GM18502 (cell line): ENCODE measurements at regions not wholly inside any gene's neighbourhood (a gene's known extent, or its start where the extent isn't known, plus 50 kb on each side); places are given as distances from the start of the nearest gene placed in this dataset.

Experiments
- ATAC-seq: cut with Tn5 transposase; IDR thresholded peaks from one replicate; pipeline ENCODE4 v1.9.1; 2021; ENCODE audit warnings: mild to moderate bottlenecking; ENCODE audit not compliant: unreplicated experiment, poor library complexity

- ATAC-seq = no peak
Measured at GRCh38 chr5:124692950-124693349, 53.5 kb downstream of the ZNF608 start.

GRCh38 chr5:124692324-124692723 is 54.1 kb downstream of the ZNF608 start:
- no peak for ATAC-seq

GRCh38 chr5:124689653-124690052 is 56.8 kb downstream of the ZNF608 start:
- no peak for ATAC-seq

DNA sequence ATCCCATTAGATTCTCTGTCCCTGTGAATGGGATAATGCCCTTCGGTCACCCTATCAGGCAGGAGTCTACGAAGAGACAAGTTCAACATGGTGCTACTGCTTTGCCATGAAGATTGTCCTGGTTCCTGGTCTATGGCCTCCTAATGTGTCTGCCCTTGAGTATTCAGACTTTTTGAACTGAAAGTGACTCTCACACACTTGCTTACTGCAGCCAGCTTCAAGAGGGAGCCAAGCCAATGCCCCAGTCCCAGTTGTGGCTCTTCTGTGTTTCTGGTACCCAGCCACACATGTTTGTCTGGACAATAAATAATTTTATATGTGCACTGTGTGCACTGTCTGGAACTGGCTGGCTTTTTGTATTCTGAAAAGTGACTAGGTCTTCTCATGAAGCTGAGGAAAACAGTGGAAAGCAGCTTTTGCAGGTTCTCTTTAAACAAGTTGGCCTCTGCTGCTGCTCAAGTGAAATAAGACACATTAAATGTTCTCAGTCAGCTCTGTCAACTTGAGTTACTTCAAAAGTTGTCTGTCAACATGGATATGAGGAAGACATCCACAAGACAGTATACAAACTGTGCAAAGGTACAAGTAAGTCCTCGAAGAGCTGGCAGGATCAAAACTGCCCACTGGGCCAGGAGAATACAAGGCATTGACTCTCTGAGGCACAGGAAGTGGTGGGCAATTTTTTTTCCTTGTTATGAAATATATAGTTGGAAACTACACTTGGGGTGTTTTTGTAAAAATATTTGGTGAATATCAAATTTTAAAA is 60.0 kb downstream of the ZNF608 start:
- ATAC-seq = no peak

DNA sequence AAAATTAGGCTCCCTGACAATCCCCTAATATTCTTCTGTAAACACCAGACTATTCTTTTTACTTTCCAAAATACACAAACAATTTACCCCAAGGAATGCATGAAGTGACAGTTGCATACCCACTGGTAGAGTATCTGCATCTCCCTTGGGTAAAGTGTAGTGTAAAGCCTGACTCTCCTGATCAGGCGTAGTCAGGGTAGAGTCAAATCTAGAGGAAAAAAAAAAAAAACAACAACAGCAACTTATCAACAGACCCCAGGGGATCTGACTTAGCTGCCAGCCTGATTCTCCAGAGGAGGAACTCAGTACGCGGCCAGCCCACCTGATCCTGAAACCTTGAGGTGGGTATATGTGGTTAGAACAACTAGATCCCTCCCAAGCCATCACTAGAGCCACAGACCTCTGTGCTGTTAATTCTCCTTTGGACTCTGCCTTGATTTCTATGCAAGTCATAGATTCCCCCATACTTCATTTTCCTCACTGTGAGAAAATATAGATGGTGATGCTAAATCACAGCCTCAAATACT is 61.0 kb downstream of the ZNF608 start:
- ATAC-seq = no peak

DNA sequence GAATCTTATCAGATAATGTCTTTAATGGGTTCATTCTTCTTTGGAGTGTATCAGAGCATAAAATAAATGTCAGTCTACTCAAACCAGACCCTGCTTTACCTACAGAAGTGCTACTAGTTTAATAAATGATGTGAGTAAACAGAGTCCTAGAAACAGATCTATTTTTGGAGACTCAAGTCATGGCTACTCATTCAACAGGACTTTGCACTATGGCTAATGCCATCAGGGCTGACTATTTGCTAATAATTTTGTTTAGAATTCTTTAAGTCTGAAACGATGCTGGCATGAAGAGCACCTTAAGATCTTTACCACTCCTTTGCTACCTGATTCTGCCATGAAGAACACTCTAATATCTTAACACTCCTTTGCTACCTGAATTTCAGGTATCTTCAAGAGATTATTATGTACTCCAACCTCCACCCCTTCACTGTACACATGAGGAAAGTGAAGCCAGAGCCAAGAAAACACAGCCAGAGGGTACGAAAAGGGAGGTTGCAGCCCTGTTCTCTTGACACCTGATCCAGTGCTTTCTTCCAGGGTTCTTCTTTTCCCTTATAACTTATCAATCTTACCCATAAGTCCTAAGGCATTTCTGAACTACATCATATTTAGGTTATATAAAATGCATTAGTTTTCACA is 62.4 kb downstream of the ZNF608 start:
- no peak for ATAC-seq

DNA sequence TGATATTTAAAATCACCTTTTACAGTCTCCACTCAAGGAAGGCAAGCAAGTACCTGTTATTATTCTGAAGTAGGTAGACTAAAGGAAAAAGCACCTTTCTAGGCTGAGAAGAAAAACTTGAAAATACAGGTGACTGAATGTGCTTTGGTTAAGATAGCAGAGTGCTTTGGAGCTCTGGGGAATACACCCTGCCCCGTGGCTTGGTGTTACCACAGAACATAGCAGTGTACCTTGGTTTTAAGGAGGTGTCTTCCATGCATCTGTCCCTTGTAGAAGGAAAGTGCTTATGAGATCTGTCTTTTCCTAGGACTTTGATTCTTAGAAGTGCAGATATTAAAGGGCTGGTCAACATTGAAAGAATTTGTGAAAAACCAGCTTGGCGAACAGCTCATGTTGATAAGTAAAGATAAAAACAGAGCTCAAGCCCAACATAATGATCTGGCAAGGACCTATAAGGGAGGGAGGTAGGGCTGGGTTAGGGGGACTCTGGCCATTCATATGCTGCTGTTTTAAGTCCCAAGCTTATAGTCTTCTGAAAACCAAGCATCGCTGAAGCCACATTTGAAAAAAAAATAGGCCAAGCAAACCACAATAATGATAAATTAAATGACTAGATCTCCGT is 66.8 kb downstream of the ZNF608 start:
- ATAC-seq = no peak

- ATAC-seq = no peak
Measured at GRCh38 chr5:124678922-124679519, 67.4 kb downstream of the ZNF608 start.

GRCh38 chr5:124678468-124678867 is 68.0 kb downstream of the ZNF608 start:
- no peak for ATAC-seq

GRCh38 chr5:124677374-124678351 is 68.8 kb downstream of the ZNF608 start:
- ATAC-seq = no peak

DNA sequence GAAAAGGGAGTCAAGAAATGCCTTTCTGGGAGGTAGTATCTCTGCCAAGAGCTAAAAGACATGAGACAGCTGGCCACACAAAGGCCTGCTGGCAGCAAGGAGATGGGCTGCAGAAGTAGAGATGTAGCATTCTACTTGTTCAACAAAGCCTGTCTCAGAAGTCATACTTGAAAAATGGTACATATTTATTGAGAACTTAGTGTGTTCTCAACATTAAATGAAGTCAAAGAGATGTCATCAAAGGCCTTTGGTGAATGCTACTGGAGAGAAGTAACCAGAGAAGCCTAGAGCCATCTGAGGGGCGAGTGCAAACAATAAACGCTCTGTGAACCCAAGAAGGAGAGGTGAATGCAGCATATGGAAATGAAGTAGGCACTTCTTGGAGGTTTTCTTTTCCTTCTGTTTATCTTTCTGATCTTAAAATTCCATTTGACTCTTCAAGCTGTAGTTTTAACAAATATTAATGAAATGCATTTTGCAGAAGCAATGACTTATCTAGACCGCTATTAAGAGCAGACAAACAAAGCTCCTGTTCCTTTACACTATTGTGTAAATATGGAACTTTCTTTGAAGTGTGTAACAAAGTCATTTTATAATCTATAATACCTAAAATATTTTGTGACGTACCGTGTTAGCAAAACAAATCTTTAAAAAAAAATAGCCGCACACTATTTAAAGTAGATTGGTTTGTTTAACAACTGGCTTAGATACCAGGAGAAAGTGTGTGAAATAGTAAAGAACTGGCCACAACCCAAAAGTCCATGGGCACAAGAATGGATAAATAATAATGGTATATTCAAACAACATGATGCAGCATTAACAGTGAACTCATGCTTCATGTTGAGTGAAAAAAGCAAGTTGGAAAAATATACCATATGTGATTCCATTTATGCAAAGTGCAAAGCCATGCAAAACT is 70.2 kb downstream of the ZNF608 start:
- no peak for ATAC-seq

DNA sequence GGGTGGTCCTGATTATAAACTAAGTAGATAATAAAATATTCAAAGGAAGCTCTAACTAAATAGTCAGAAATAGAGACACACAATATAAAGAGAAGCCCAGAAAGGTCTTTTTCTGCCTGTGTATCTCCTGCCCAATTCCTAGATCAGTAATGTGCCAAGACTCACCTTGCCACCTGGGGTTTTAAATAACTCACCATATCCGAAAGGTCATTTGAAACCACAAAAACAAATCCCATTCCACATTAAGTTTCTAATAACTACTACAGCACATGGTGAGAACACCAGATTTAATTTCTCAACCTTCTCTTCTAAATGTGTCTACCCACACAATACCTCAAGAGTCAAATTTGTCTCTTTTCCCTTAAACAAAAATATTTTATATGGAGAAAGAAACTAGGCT is 75.2 kb downstream of the ZNF608 start:
- ATAC-seq = no peak

DNA sequence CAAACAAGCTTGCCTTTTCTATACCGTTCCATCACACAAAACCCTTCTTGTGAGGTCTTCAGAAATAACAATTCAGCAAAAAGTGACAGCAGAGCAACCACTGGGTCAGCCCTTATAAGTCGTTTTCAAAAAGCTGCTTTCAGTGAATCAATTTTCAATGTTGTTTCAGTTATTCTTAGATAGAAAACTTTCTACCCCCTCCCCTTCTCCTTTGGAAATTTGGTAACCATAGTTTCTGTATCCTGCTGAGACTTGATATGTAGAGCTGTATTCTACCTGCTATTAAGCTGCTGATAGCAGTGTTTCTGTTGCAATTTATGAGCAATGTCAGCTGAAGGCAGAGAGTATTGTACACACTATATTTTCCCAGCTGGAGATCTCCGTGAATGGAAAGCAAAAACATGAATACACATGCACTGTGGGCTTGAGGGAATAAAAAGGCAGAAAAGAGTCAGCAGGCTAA is 75.7 kb downstream of the ZNF608 start:
- ATAC-seq = no peak

- no peak for ATAC-seq
Measured at GRCh38 chr5:124669956-124670721, 76.3 kb downstream of the ZNF608 start.

- ATAC-seq = no peak
Measured at GRCh38 chr5:124669300-124669648, 77.2 kb downstream of the ZNF608 start.

DNA sequence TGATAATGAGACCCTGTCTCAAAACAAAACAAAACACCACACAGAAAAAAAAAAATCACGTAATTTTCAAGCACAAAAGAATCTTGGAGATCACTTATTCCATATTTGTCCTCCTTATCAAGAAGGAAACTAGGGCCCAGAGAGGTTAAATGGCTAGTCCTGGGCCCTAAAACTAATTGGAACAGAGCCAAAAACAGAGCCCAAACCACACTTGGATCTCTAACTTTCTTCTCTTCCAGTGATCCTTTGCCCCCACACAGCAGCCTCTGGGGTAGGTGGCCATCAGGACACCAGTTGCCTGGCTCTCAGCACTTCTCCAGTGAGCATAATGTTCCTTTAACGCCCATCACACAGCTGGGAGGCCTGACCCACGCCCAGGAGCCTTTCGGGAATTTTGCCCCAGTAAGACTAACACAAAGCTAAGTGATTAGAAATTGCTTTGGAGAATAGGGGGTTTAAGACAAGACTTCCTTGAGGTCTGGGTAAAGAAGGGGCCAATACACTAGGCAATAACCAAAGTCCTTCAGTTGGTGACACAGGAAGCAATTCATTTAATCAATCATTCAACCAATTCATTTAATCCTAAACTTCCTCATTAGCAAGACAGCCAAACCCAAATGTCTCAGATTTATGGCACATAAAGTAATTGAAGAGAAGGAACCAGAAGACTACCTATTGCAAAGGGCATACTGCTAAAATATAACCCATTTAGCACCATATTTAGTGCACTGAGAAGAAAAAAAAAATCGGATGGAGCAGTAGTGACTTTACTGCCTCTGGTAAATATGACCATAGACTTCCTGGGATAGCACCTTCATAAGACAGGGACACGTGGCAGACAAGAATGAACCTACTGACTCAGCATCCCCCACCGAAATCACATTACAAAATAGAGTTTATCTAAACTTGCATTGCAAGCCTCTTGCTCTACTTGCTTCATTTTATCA is 77.8 kb downstream of the ZNF608 start:
- no peak for ATAC-seq

DNA sequence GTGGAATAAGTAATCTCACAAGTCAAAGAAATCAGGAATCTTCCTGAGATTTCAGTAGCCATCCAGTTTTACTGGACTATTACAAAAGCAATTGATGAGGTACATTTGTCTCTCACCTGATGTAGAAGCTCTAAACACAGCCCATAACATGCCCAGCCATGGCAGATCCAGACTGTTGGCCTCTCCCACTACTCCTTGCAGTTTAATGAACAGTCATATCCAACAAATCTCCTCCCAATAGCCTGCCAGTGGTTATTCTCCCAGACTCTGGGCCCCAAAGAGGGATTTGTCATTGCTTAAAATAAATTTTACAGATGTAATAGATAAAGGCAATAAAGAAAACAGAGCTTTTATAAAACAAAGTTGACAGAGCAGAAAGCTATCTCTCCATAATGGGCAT is 80.8 kb downstream of the ZNF608 start:
- no peak for ATAC-seq
